PC-9 (cell line): ENCODE measurements at regions not wholly inside any gene's neighbourhood (a gene's known extent, or its start where the extent isn't known, plus 50 kb on each side); places are given as distances from the start of the nearest gene placed in this dataset.

Source experiments
- BruUV-seq: library from RNA; stranded (reverse); fragments of 400-500 nt; replicated peaks from 2 replicates; lab custom pipeline; 2021; lab: Mats Ljungman, UMichigan
- CTCF ChIA-PET: fragments of 300-600 bp; sonication (Branson Sonifier 250); formaldehyde crosslinking; loops from one replicate; lab custom pipeline; 2022; ENCODE audit warnings: antibody characterized with exemption; lab: Charles Lee
- POLR2A ChIA-PET: fragments of 300-600 bp; sonication (Branson Sonifier 250); formaldehyde crosslinking; loops from one replicate; lab custom pipeline; 2022; ENCODE audit warnings: antibody characterized with exemption; ENCODE audit not compliant: unreplicated experiment; lab: Charles Lee
- DNase-seq, 2 experiments: peaks; one replicate each; pipeline versions ENCODE4 v3.0.0 to v3.0.0-alpha.2; 2015 to 2022; ENCODE audit warnings: mixed read lengths in 1 of 2
- H2AFZ ChIP-seq: fragments of 200-600 bp; sonication (generic); 2 replicates; pipeline ENCODE4 v1.8.1; 2017; ENCODE audit warnings: antibody characterized with exemption
- H3F3A ChIP-seq: fragments of 200-600 bp; sonication (generic); 2 replicates; pipeline ENCODE4 v1.8.1; 2017; ENCODE audit warnings: antibody characterized with exemption, mild to moderate bottlenecking, low read depth; ENCODE audit not compliant: insufficient read depth
- H3K27ac ChIP-seq: fragments of 200-600 bp; sonication (generic); 2 replicates; pipeline ENCODE4 v1.6.1; 2016; ENCODE audit warnings: mixed run types
- H3K27me3 ChIP-seq: fragments of 200-600 bp; sonication (generic); 2 replicates; pipeline ENCODE4 v1.6.1; 2016; ENCODE audit warnings: low read depth, mixed run types; ENCODE audit not compliant: insufficient read depth
- H3K36me3 ChIP-seq: fragments of 200-600 bp; sonication (generic); 2 replicates; pipeline ENCODE4 v1.6.1; 2016; ENCODE audit warnings: low read depth, mixed run types
- H3K4me1 ChIP-seq: fragments of 200-600 bp; sonication (generic); replicated peaks from 2 replicates; pipeline ENCODE4 v1.6.1; 2016; ENCODE audit warnings: mixed run types; ENCODE audit not compliant: insufficient read depth
- H3K4me2 ChIP-seq: fragments of 200-600 bp; sonication (generic); 2 replicates; pipeline ENCODE4 v1.6.1; 2017; ENCODE audit warnings: mixed run types
- H3K4me3 ChIP-seq: fragments of 200-600 bp; sonication (generic); 2 replicates; pipeline ENCODE4 v1.6.1; 2016; ENCODE audit warnings: mixed run types
- H3K79me2 ChIP-seq: fragments of 200-600 bp; sonication (generic); 2 replicates; pipeline ENCODE4 v1.6.1; 2017; ENCODE audit warnings: low read depth, mixed run types
- H3K9me2 ChIP-seq: fragments of 200-600 bp; sonication (generic); 2 replicates; pipeline ENCODE4 v1.8.1; 2017; ENCODE audit warnings: mild to moderate bottlenecking; ENCODE audit not compliant: insufficient read depth
- H3K9me3 ChIP-seq: fragments of 200-600 bp; sonication (generic); 2 replicates; pipeline ENCODE4 v1.8.1; 2016; ENCODE audit warnings: low read depth; ENCODE audit not compliant: insufficient read depth
- H4K20me1 ChIP-seq: fragments of 200-600 bp; sonication (generic); 2 replicates; pipeline ENCODE4 v1.8.1; 2017; ENCODE audit not compliant: insufficient read depth
- CTCF ChIP-seq: fragments of 200-600 bp; sonication (generic); conservative IDR thresholded peaks from 2 replicates; pipeline ENCODE4 v1.6.1; 2017; ENCODE audit warnings: mixed run types, antibody characterized with exemption, mild to moderate bottlenecking, moderate library complexity
- EZH2 ChIP-seq: fragments of 200-600 bp; sonication (generic); IDR thresholded peaks from 2 replicates; pipeline ENCODE4 v1.8.0; 2017; ENCODE audit warnings: antibody characterized with exemption, low read depth
- intact Hi-C: fragments of 100-400 bp; cut with micrococcal nuclease; formaldehyde crosslinking; loops from one replicate; pipeline ENCODE4 v1.10.0; 2022; ENCODE audit not compliant: unreplicated experiment

- TF ChIP-seq EZH2 (no peak), CTCF (no peak)
- DNase-seq: no peak
- intact Hi-C loops: no loop called here
- CTCF ChIA-PET: no interaction called here
- Histone ChIP-seq H3F3A (peaks cover 48% of the 10 kb centered on the region), H3K9me3 (no peaks in the 10 kb centered on the region), H4K20me1 (peaks cover 78% of the 10 kb centered on the region), H3K27me3 (no peaks in the 10 kb centered on the region), H3K36me3 (peaks cover 22% of the 10 kb centered on the region), H3K4me1 (peaks cover 24% of the 10 kb centered on the region), H2AFZ (no peak overlapping the region), H3K79me2 (peaks cover 96% of the 10 kb centered on the region), H3K4me3 (no peak overlapping the region), H3K27ac (no peak overlapping the region), H3K9me2 (no peaks in the 10 kb centered on the region), H3K4me2 (no peak overlapping the region)
- no TSS peak for BruUV-seq
- POLR2A ChIA-PET: no interaction called here
Observed at GRCh38 chr7:131031099-131031868, 296.4 kb upstream of the MKLN1 start.

DNA sequence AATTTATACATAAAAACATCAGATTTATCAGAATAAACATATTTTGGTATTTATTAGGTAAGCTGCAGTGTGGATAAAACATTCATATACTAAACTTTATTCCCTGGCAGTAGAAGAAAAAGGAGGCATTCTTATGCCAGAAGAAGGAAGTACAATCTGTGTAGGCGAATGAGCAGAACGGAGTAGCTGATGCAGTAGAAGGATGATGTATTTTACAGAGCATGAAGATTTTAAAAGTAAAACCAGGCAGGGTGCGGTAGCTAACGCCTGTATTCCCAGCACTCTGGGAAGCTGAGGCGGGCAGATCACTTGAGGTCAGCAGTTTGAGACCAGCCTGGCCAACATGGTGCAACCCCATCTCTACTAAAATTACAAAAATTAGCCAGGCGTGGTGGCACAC is 294.9 kb upstream of the MKLN1 start:
- no TSS peak for BruUV-seq
- Histone ChIP-seq H3F3A (peaks cover 43% of the 10 kb centered on the region), H3K79me2 (peaks cover 94% of the 10 kb centered on the region), H3K4me3 (no peak overlapping the region), H3K4me2 (no peak overlapping the region), H2AFZ (no peak overlapping the region), H4K20me1 (peaks cover 71% of the 10 kb centered on the region), H3K9me2 (no peaks in the 10 kb centered on the region), H3K27me3 (no peaks in the 10 kb centered on the region), H3K9me3 (no peaks in the 10 kb centered on the region), H3K27ac (no peak overlapping the region), H3K4me1 (peaks cover 9% of the 10 kb centered on the region), H3K36me3 (peaks cover 18% of the 10 kb centered on the region)
- DNase-seq: no peak
- TF ChIP-seq EZH2 (no peak), CTCF (no peak)
- ChIA-PET POLR2A (no interaction called here), CTCF (interaction anchor here (0.5 kb wide), 1 partner anchor 51 kb away, joined by 3 read pairs; no protein-coding TSS in a partner anchor)
- intact Hi-C loops: no loop called here

GRCh38 chr7:131034166-131034881 is 293.4 kb upstream of the MKLN1 start:
- DNase-seq: no peak
- peaks cover 66% of the 10 kb centered on the region for H4K20me1 ChIP-seq
- H3K36me3 ChIP-seq: peaks cover 12% of the 10 kb centered on the region
- intact Hi-C loops: no loop called here
- peaks cover 34% of the 10 kb centered on the region; the same call in 1 of the 2 replicates for H3F3A ChIP-seq
- H3K79me2 ChIP-seq: peaks cover 94% of the 10 kb centered on the region
- TF ChIP-seq CTCF: no peak
- TF ChIP-seq EZH2: no peak
- ChIA-PET POLR2A (no interaction called here), CTCF (no interaction called here)
- no peak overlapping the region for H2AFZ ChIP-seq
- no peak overlapping the region for H3K27ac ChIP-seq
- no peak overlapping the region for H3K4me3 ChIP-seq
- no peak overlapping the region for H3K4me2 ChIP-seq
- H3K27me3 ChIP-seq: no peaks in the 10 kb centered on the region
- H3K4me1 ChIP-seq: no peaks in the 10 kb centered on the region; the same call in 1 of the 2 replicates
- no peaks in the 10 kb centered on the region for H3K9me2 ChIP-seq
- no TSS peak for BruUV-seq
- H3K9me3 ChIP-seq: no peaks in the 10 kb centered on the region
